Pons (tissue), 1 donor: ENCODE measurements at regions not wholly inside any gene's neighbourhood (a gene's known extent, or its start where the extent isn't known, plus 50 kb on each side); places are given as distances from the start of the nearest gene placed in this dataset.
"Not testable (repeated sequence)": the region's sequence is repeated elsewhere in the genome, so short reads cannot be mapped to it uniquely, and the experiment has no call there.

Experiments
- DNase-seq: peaks from one replicate; pipeline ENCODE4 v3.0.0-alpha.2; 2016; ENCODE audit warnings: low spot score

GRCh38 chr6:163872335-163872734 is 457.8 kb downstream of the QKI start:
- no peak for DNase-seq

- no peak for DNase-seq
Measured at GRCh38 chr6:163871616-163872015, 457.1 kb downstream of the QKI start.

DNA sequence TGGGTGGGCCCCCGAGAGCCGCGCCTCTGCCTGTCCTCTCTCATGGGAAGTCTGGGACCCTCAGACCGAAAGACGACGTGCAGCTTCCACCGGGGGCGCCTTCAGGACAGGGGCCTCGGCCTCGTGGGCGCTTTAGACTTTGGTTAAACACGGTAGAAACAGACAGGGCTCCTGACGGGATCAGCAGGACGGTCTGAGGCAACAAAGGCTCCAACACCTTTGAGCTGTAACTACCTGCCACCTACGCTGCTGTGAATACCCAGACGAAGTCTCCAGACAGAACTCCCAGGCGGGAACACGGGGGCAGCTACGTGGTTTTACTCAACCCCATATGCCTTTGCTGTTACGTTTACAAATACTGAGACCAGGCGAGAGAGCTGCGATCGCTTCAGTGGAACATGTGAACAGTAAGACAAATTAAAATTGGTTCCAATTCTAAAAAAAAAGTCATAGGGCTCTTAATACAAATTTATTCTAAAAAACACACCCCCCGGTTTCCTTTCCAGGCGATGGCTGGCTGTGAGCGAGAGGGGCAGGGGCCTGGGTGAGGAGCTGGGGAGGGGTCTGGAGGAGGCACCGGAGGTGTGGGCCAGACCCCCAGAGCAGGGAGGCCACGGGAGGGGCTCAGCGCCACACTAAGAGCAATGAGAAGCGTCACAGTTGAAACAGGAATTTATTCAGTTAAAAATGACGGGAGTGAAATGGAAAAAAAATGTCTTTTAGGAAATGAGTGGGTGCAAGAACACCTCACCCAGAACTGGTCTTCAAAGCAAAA is 453.2 kb downstream of the QKI start:
- no peak for DNase-seq

- DNase-seq: no peak
Measured at GRCh38 chr6:163866192-163866591, 451.7 kb downstream of the QKI start.

GRCh38 chr6:163863565-163863964 is 449.0 kb downstream of the QKI start:
- no peak for DNase-seq

- no peak for DNase-seq
Measured at GRCh38 chr6:163862701-163863100, 448.2 kb downstream of the QKI start.

- no peak for DNase-seq
Measured at GRCh38 chr6:163861627-163862026, 447.1 kb downstream of the QKI start.

GRCh38 chr6:163860287-163861081 is 446.0 kb downstream of the QKI start:
- peak; percentile 2 for DNase-seq

DNA sequence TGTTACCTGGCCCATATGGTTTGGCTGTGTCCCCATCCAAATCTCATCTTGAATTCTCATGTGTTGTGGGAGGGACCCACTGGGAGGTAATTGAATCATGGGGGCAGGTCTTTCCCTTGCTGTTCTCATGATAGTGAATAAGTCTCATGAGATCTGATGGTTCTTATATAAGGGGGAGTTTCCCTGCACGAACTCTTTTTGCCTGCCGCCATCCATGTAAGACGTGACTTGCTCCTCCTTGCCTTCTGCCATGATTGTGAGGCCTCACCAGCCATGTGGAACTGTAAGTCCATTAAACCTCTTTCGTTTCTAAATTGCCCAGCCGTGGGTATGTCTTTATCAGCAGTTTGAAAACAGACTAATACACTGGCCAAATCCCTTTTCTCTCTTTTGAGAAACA is 444.4 kb downstream of the QKI start:
- DNase-seq: not testable (repeated sequence)

GRCh38 chr6:163857421-163857820 is 442.9 kb downstream of the QKI start:
- no peak for DNase-seq

- DNase-seq: no peak
Measured at GRCh38 chr6:163850874-163851273, 436.4 kb downstream of the QKI start.

DNA sequence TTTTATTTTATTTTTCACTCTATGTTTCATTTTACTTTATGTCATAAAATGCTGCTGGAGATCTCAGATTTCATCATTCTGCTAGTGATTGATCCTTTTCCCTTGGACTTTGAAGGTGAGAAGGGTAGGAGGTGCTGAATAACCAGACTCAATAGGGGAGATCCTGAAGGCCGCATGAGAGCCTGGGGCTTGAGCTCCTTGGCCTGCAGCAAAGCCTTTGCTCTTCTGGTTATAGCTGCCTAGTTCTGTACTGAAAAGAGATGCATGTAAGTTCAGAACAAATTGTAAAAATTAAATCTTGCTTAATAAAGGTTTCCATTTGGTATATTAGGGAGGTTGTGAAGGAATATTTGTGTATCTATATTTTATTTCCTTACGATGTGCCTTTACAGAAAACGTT is 430.2 kb downstream of the QKI start:
- DNase-seq: no peak

- no peak for DNase-seq
Measured at GRCh38 chr6:163844357-163844756, 429.8 kb downstream of the QKI start.

DNA sequence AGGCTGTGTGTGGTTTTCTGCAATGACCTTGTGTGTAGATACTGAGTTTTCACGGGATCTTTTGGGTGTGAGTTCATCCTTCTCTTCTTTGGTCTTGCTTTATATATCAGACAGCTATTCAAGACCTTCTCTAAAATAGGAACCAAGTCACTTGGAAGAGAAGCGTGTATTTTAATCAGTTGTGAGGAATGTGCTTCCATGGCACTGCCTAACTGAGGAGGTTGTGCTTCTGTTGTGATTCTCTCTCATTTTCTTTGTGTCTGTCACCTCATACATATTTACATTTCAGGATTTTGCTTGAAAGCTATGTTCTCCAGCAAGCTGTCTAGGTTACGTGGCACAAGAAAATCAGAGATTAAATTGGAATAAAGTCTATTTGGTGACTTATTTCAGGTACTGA is 428.7 kb downstream of the QKI start:
- no peak for DNase-seq

- DNase-seq: no peak
Measured at GRCh38 chr6:163842467-163842866, 427.9 kb downstream of the QKI start.

- no peak for DNase-seq
Measured at GRCh38 chr6:163841733-163842132, 427.2 kb downstream of the QKI start.

DNA sequence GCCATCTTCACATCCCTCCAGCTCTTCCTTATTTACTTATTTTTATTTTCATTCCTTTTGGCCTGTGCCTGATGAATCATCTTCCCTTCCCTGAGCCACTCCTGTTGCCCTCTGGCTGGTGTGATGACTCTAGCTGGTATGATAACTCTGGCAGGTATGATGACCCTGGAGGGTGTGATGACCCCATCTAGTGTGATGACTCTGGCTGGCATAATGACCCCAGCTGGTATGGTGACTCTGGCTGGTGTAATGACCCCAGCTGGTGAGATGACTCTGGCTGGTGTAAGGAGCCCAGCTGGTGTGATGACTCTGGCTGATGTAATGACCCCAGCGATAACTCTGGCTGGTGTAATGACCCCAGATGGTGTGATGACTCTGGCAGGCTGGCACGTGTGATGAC is 426.8 kb downstream of the QKI start:
- no peak for DNase-seq

GRCh38 chr6:163840880-163841279 is 426.4 kb downstream of the QKI start:
- DNase-seq: no peak

GRCh38 chr6:163839296-163839695 is 424.8 kb downstream of the QKI start:
- no peak for DNase-seq

DNA sequence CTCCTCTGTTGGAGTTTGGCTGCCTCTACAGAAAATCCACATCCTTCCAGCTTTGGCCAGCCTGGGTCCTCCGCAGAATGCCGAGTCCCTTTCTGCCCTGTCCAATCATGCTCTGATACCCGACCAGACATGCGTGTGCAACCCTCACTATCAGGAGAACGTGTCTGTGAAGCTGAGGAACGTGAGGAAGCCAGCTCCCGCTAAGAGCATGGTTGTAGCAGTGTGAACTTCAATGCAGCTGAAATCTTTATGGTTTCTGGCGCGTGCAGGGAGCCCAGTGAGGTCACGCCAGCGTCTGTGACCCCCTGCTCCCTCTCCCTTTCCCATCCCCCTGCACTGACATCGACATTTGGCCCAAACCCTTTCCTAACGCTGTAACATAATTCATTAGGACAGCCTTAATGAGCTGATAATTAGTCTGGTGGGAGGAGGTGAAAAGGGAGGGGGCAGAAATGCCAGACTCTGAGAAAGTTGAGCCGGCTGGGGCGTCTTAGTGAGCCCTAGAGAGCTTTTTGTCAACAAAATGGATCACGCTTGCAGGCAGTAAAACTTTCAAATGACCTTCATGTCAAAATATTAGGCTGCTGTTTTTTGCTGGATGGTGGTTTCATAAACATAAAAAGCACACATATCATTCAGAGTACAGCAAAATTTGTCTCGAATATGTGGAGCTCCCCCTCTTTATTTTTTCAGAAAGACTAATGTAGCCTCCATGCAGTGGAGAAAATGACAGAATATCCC is 423.3 kb downstream of the QKI start:
- DNase-seq: no peak

DNA sequence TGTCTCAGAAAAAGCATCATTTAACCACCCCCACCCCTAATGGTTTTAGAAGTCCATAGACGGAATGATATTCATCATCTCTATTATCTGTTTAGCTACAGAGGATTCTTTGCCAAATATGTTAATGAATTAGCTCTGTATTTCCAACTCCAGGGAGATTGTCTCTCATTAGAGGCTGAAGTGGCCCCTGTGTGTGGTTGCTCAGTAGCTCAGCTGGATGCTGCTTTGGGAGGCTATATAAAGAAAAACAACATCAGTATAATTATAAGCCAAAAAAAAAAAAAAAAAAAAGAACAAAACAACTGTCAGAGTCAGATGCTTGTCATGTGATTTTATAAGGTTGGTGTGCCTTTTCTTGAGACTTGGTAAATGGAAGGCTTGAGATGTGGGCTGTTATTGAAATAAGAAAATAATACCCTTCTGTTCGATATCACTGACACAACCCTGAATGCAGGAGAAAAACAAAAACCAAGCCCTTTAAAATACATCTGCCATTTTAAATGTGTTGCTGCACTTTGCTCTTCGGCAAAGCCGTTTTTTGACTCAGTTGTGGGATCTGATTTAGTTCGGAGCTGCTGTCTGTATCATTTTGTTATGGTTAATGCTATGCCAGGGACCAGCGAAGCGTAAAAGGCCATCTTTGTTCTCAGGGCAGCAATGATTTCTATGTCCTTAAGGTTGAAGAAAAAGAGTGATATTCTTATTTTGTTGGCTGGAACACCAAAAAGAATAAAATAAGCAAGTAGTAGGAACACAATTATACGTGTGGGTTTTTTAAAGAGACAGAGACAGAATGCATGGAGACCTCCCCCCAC is 422.6 kb downstream of the QKI start:
- peak; percentile 69 for DNase-seq
